GM12874 (cell line): ENCODE measurements at regions not wholly inside any gene's neighbourhood (a gene's known extent, or its start where the extent isn't known, plus 50 kb on each side); places are given as distances from the start of the nearest gene placed in this dataset.

Experiments used
- CTCF ChIP-seq: IDR thresholded peaks from 2 replicates; pipeline ENCODE4 v1.5.1; 2011; ENCODE audit warnings: low read depth, mild to moderate bottlenecking, control low read depth, low read length, moderate library complexity; ENCODE audit not compliant: insufficient read depth

- TF ChIP-seq CTCF, result no peak
Measured at GRCh38 chr2:219968685-219969345, 341.4 kb downstream of the SLC4A3 start.

- TF ChIP-seq CTCF, result no peak
Measured at GRCh38 chr2:219969508-219969907, 342.1 kb downstream of the SLC4A3 start.

GRCh38 chr2:219973136-219973535 lies 345.7 kb downstream of the SLC4A3 start:
- TF ChIP-seq CTCF, result no peak

DNA sequence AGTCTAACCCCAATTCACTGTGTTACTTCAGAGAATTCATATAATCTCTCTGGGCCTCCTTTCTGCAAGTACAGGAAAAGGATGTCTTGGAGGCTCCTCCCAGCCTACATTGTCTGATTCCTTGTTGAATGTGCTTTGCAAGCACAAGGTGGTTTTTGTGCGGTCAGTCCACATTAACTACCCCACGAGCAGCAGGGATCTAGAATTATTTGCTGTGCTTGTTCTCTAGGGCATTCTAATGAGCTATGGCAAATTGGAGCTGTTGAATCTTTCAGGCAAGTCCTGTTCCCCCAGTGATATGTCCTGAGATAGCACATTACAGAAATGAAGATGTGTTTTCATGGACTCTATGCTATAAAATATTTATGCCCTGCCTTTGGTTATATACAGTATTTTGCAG lies 349.4 kb downstream of the SLC4A3 start:
- no peak for TF ChIP-seq CTCF

DNA sequence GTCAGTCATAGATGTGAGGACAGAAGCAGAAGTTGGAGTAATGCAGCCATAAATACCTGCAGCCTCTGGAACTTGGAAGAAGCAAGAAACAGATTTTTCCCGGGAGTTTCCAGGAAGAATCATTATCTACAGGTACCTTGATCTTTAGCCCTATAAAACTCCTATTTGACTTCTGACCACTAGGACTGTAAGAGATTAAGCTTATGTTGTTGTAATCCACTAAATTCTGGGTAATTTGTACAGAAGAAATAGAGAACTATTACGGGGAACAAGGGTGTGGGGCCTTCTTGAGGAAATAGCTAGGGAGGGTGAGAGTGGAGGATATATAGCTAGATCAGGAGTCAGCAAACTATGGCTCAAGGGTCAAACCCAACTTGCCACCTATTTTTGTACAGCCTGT lies 353.2 kb downstream of the SLC4A3 start:
- TF ChIP-seq CTCF, result no peak

- no peak for TF ChIP-seq CTCF
Measured at GRCh38 chr2:219983836-219984235, 356.4 kb downstream of the SLC4A3 start.

DNA sequence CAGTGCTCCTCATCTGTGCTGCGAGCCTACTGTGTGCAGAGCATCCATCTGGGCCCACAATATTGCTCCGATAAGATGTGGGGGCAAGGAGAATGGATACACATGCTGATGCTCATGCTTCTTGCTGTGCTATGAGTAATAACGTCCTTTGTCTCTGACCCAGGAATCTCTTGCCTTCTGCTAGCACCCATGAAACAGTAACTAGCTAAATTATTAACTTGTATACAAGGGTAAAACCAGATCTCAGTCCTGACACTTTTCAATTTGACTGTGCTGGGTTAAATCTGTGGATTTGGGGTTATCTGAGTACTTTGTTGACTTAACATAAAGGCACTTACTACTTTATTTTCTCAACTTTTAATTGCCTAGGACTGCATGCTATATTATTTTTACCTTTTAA lies 357.6 kb downstream of the SLC4A3 start:
- TF ChIP-seq CTCF, result no peak
